CD4-positive, alpha-beta T cell treated with Interleukin-1 beta for 1 hour (primary cell): ENCODE measurements at regions not wholly inside any gene's neighbourhood (a gene's known extent, or its start where the extent isn't known, plus 50 kb on each side); places are given as distances from the start of the nearest gene placed in this dataset.

Experiments used
- DNase-seq, 2 donors: peaks; one replicate each; pipeline ENCODE4 v3.0.0-alpha.2; 2020 to 2022

GRCh38 chr1:87791931-87792740, 463.5 kb downstream of the LMO4 start:
- no peak for DNase-seq

- no peak for DNase-seq
Measured at GRCh38 chr1:87794788-87795614, 466.3 kb downstream of the LMO4 start.

GRCh38 chr1:87795615-87796337, 467.1 kb downstream of the LMO4 start:
- no peak for DNase-seq

- DNase-seq, result no peak
Measured at GRCh38 chr1:87796471-87796901, 467.8 kb downstream of the LMO4 start.

GRCh38 chr1:87799451-87799850, 470.8 kb downstream of the LMO4 start:
- no peak for DNase-seq

GRCh38 chr1:87800006-87800405, 471.3 kb downstream of the LMO4 start:
- DNase-seq, result no peak

- no peak for DNase-seq
Measured at GRCh38 chr1:87803375-87803774, 474.7 kb downstream of the LMO4 start.

- DNase-seq, result no peak
Measured at GRCh38 chr1:87804128-87804527, 475.4 kb downstream of the LMO4 start.

GRCh38 chr1:87805666-87806378, 477.1 kb downstream of the LMO4 start:
- DNase-seq, result no peak

GRCh38 chr1:87806379-87807094, 477.9 kb downstream of the LMO4 start:
- no peak for DNase-seq

- no peak for DNase-seq
Measured at GRCh38 chr1:87810166-87810565, 481.5 kb downstream of the LMO4 start.

- DNase-seq, result no peak
Measured at GRCh38 chr1:87812871-87813577, 484.3 kb downstream of the LMO4 start.

GRCh38 chr1:87814573-87814972, 485.9 kb downstream of the LMO4 start:
- no peak for DNase-seq

GRCh38 chr1:87816646-87817045, 488.0 kb downstream of the LMO4 start:
- no peak for DNase-seq

GRCh38 chr1:87820668-87821334, 492.1 kb downstream of the LMO4 start:
- DNase-seq, result no peak

- no peak for DNase-seq
Measured at GRCh38 chr1:87821335-87821697, 492.6 kb downstream of the LMO4 start.

- peak; percentile 4 to 47 for DNase-seq
Measured at GRCh38 chr1:87826681-87827251, 498.1 kb downstream of the LMO4 start.

- no peak for DNase-seq
Measured at GRCh38 chr1:87829360-87829759, 500.7 kb downstream of the LMO4 start.

GRCh38 chr1:87830432-87830978, 501.8 kb downstream of the LMO4 start:
- DNase-seq, result no peak

- DNase-seq, result no peak
Measured at GRCh38 chr1:87833166-87833565, 504.5 kb downstream of the LMO4 start.
